ENCODE measurements at regions not wholly inside any gene's neighbourhood (a gene's known extent, or its start where the extent isn't known, plus 50 kb on each side); places are given as distances from the start of the nearest gene placed in this dataset.

GRCh38 chr11:134014511-134014910 lies 54.4 kb upstream of the JAM3 start:
- intact Hi-C loops (cut with micrococcal nuclease) = no loop called here
- no TSS peak for BruUV-seq (replicated peaks)
- H3K79me2 ChIP-seq (ENCODE audit: control insufficient read depth, insufficient read depth, low read length) = no peaks in the 10 kb centered on the region
- H4K20me1 ChIP-seq (replicated peaks; ENCODE audit: control insufficient read depth, extremely low read depth, insufficient read depth, low read length) = no peaks in the 10 kb centered on the region
- H3K36me3 ChIP-seq (ENCODE audit: control insufficient read depth in 2 of 2, extremely low read depth in 1 of 2, insufficient read depth in 2 of 2, low read length in 2 of 2) = no peaks in the 10 kb centered on the region
- no peaks in the 10 kb centered on the region for H3K9me3 ChIP-seq (replicated peaks; ENCODE audit: control insufficient read depth, insufficient read depth, low read length)
- dilution Hi-C loops (cut with MboI; ENCODE audit: extremely low pct_ligation_motif_present, low sequenced_read_pairs) = no loop called here
- TF ChIP-seq CTCF (IDR thresholded peaks at IDR 0.05; ENCODE audit: extremely low read depth in 1 of 2, insufficient read depth in 1 of 2, low read depth in 1 of 2, low read length in 2 of 2) (peak; percentile 14 to 26), POLR2AphosphoS5 (IDR thresholded peaks at IDR 0.05; ENCODE audit: insufficient read depth, low read depth, low read length) (no peak), EZH2 (IDR thresholded peaks at IDR 0.05; ENCODE audit: borderline replicate concordance, low read depth, low read length, severe bottlenecking) (no peak), JUN (IDR thresholded peaks at IDR 0.05; ENCODE audit: borderline replicate concordance, insufficient read depth, insufficient read length, low read depth) (no peak), POLR2A (IDR thresholded peaks at IDR 0.05; ENCODE audit: low read depth, low read length) (no peak), MAX (IDR thresholded peaks at IDR 0.05; ENCODE audit: insufficient read depth, insufficient read length) (no peak), FOS (IDR thresholded peaks at IDR 0.05; ENCODE audit: borderline replicate concordance, insufficient read depth, low read length) (no peak), MYC (IDR thresholded peaks at IDR 0.05; ENCODE audit: low read depth, low read length) (no peak)
- H3K4me1 ChIP-seq (ENCODE audit: control insufficient read depth, extremely low read depth, insufficient read depth, low read length) = no peaks in the 10 kb centered on the region
- FAIRE-seq (no peak), DNase-seq (ENCODE audit: low read depth, low spot score) (no peak)
- H3K9me1 ChIP-seq (replicated peaks; ENCODE audit: control insufficient read depth, extremely low read depth, insufficient read depth, low read length) = no peaks in the 10 kb centered on the region
- no peak overlapping the region for H3K4me3 ChIP-seq (replicated peaks in 1 of 3; ENCODE audit: insufficient read depth in 1 of 3, low read depth in 1 of 3, low read length in 3 of 3)
- ChIA-PET CTCF (no interaction called here), POLR2A (no interaction called here)
- no peak overlapping the region for H3K4me2 ChIP-seq (ENCODE audit: insufficient read depth, low read length)
- no peak overlapping the region for H3K9ac ChIP-seq (replicated peaks; ENCODE audit: extremely low read depth, insufficient read depth, low read length)
- H3K27me3 ChIP-seq (ENCODE audit: control insufficient read depth in 2 of 2, insufficient read depth in 2 of 2, low read length in 2 of 2) = no peaks in the 10 kb centered on the region
- H3K27ac ChIP-seq (ENCODE audit: insufficient read depth, low read depth, low read length) = no peak overlapping the region
- no peak overlapping the region for H2AFZ ChIP-seq (ENCODE audit: low read depth, low read length)
